Gastrocnemius medialis (tissue), 4 donors: ENCODE measurements at regions not wholly inside any gene's neighbourhood (a gene's known extent, or its start where the extent isn't known, plus 50 kb on each side); places are given as distances from the start of the nearest gene placed in this dataset.

Source experiments
- ATAC-seq, 2 donors: fragments of 150-250 bp; one replicate each; pipeline ENCODE4 v1.9.1; 2016
- DNase-seq, 2 donors: peaks; one replicate each; pipeline ENCODE4 v3.0.0-alpha.2; 2019
- H3K27ac ChIP-seq, 4 donors: fragments of 200-600 bp; sonication (generic); 1 replicate in 1 of 4; 2 replicates in 3 of 4; pipeline ENCODE4 v1.5.1; 2016 to 2018; ENCODE audit warnings: mild to moderate bottlenecking in 2 of 4, moderate library complexity in 1 of 4
- H3K27me3 ChIP-seq, 3 donors: fragments of 200-600 bp; sonication (generic) in 2 of 3; 1 replicate in 1 of 3; 2 replicates in 2 of 3; pipeline versions ENCODE4 v1.5.1 to v1.6.0; 2016 to 2019; ENCODE audit warnings: mild to moderate bottlenecking in 1 of 3, moderate library complexity in 1 of 3
- H3K36me3 ChIP-seq, 2 donors: fragments of 200-600 bp; sonication (generic) in 1 of 2; one replicate each; pipeline ENCODE4 v1.5.1; 2017 to 2018
- H3K4me1 ChIP-seq, 2 donors: fragments of 200-600 bp; sonication (generic) in 1 of 2; one replicate each; pipeline ENCODE4 v1.5.1; 2016 to 2017; ENCODE audit warnings: mild to moderate bottlenecking in 2 of 2
- H3K4me3 ChIP-seq, 4 donors: fragments of 200-600 bp; sonication (generic) in 3 of 4; 1 replicate in 1 of 4; 2 replicates in 3 of 4; pipeline ENCODE4 v1.5.1; 2016 to 2019; ENCODE audit warnings: mild to moderate bottlenecking in 2 of 4
- H3K9me3 ChIP-seq, 3 donors: fragments of 200-600 bp; sonication (generic) in 2 of 3; 1 replicate in 1 of 3; 2 replicates in 2 of 3; pipeline ENCODE4 v1.5.1; 2016 to 2019
- POLR2A ChIP-seq, 2 donors: fragments of 450-650 bp; IDR thresholded peaks; one replicate each; pipeline ENCODE4 v1.6.1; 2017; ENCODE audit warnings: antibody characterized with exemption in 2 of 2, mild to moderate bottlenecking in 2 of 2, moderate library complexity in 2 of 2
- in situ Hi-C, 4 donors: fragments of 200-750 bp; cut with MboI; loops; one replicate each; pipeline versions ENCODE4 v1.15.0 to v1.8.0; 2017; ENCODE audit warnings: low sequenced_read_pairs in 4 of 4
- intact Hi-C: fragments of 100-400 bp; cut with DNase I; formaldehyde crosslinking; loops from one replicate; pipeline ENCODE4 v1.15.1; 2023; ENCODE audit warnings: low total_unique reads
- TF ChIP-seq, protein P1 (sequence below), 5 experiments: fragments of 450-650 bp in 3 of 5; fragments of 200-600 bp in 2 of 5; sonication (generic) in 2 of 5; IDR thresholded peaks in 4 of 5; conservative IDR thresholded peaks in 1 of 5; 1 replicate in 4 of 5; 2 replicates in 1 of 5; pipeline ENCODE4 v1.5.1; 2016 to 2019; ENCODE audit warnings: antibody characterized with exemption in 5 of 5, mild to moderate bottlenecking in 3 of 5, moderate library complexity in 3 of 5

GRCh38 chr2:150392614-150393013 lies 94.9 kb downstream of the RND3 start:
- no peak for ATAC-seq
- H3K9me3 ChIP-seq: no peaks in the 10 kb centered on the region
- H3K4me1 ChIP-seq: no peaks in the 10 kb centered on the region
- H3K4me3 ChIP-seq: no peak overlapping the region
- no peak for DNase-seq
- no peaks in the 10 kb centered on the region for H3K36me3 ChIP-seq
- no peaks in the 10 kb centered on the region for H3K27me3 ChIP-seq
- in situ Hi-C loops (no loop called here), intact Hi-C loops (no loop called here)
- TF ChIP-seq, protein P1, sequence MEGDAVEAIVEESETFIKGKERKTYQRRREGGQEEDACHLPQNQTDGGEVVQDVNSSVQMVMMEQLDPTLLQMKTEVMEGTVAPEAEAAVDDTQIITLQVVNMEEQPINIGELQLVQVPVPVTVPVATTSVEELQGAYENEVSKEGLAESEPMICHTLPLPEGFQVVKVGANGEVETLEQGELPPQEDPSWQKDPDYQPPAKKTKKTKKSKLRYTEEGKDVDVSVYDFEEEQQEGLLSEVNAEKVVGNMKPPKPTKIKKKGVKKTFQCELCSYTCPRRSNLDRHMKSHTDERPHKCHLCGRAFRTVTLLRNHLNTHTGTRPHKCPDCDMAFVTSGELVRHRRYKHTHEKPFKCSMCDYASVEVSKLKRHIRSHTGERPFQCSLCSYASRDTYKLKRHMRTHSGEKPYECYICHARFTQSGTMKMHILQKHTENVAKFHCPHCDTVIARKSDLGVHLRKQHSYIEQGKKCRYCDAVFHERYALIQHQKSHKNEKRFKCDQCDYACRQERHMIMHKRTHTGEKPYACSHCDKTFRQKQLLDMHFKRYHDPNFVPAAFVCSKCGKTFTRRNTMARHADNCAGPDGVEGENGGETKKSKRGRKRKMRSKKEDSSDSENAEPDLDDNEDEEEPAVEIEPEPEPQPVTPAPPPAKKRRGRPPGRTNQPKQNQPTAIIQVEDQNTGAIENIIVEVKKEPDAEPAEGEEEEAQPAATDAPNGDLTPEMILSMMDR (IDR thresholded peaks at IDR 0.05 in 4 of 5, conservative IDR thresholded peaks at IDR 0.05 in 1 of 5): no peak
- no peak for TF ChIP-seq POLR2A (IDR thresholded peaks at IDR 0.05)
- H3K27ac ChIP-seq: no peak overlapping the region

- Histone ChIP-seq H3K4me3 (no peak overlapping the region), H3K27me3 (no peaks in the 10 kb centered on the region), H3K9me3 (no peaks in the 10 kb centered on the region), H3K36me3 (no peaks in the 10 kb centered on the region), H3K4me1 (no peaks in the 10 kb centered on the region), H3K27ac (no peak overlapping the region)
- DNase-seq (no peak), ATAC-seq (no peak)
- TF ChIP-seq, protein P1 (IDR thresholded peaks at IDR 0.05 in 4 of 5, conservative IDR thresholded peaks at IDR 0.05 in 1 of 5): no peak
- TF ChIP-seq POLR2A (IDR thresholded peaks at IDR 0.05): no peak
- intact Hi-C loops (no loop called here), in situ Hi-C loops (no loop called here)
These were observed 95.7 kb downstream of the RND3 start for GRCh38 chr2:150391779-150392178.

DNA sequence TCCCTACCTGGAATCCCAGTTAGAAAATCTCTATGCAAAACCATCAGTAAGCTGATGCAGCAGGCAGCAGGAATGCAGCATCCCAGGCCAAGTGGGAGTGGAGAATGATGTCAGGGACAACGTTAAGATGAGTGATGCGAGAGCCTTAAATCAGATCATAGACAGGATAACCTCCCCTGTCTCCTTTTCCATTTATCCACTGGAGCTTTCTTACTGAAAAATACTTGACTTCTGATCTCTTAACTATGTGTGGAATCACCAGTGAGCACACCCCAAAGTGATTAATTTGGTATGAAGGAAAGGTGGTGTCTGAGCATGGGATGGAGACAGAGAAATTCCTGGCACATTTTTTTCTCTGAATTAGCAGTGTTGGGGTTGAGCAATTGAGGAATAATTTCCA lies 98.0 kb downstream of the RND3 start:
- in situ Hi-C loops: no loop called here
- H3K4me1 ChIP-seq: no peaks in the 10 kb centered on the region
- TF ChIP-seq, protein P1 (IDR thresholded peaks at IDR 0.05 in 4 of 5, conservative IDR thresholded peaks at IDR 0.05 in 1 of 5): no peak
- no peak for TF ChIP-seq POLR2A (IDR thresholded peaks at IDR 0.05)
- intact Hi-C loops: no loop called here
- H3K36me3 ChIP-seq: no peaks in the 10 kb centered on the region
- no peak for DNase-seq
- H3K4me3 ChIP-seq: no peak overlapping the region
- no peak for ATAC-seq
- no peaks in the 10 kb centered on the region for H3K27me3 ChIP-seq
- no peaks in the 10 kb centered on the region for H3K9me3 ChIP-seq
- no peak overlapping the region for H3K27ac ChIP-seq

- Histone ChIP-seq H3K9me3 (no peaks in the 10 kb centered on the region), H3K4me1 (no peaks in the 10 kb centered on the region), H3K27ac (no peak overlapping the region), H3K4me3 (no peak overlapping the region), H3K27me3 (no peaks in the 10 kb centered on the region), H3K36me3 (no peaks in the 10 kb centered on the region)
- ATAC-seq: no peak
- no peak for DNase-seq
- TF ChIP-seq, protein P1 (IDR thresholded peaks at IDR 0.05 in 4 of 5, conservative IDR thresholded peaks at IDR 0.05 in 1 of 5): no peak
- no peak for TF ChIP-seq POLR2A (IDR thresholded peaks at IDR 0.05)
- intact Hi-C loops: no loop called here
- in situ Hi-C loops: no loop called here
These were observed 99.2 kb downstream of the RND3 start for GRCh38 chr2:150388289-150388625.

DNA sequence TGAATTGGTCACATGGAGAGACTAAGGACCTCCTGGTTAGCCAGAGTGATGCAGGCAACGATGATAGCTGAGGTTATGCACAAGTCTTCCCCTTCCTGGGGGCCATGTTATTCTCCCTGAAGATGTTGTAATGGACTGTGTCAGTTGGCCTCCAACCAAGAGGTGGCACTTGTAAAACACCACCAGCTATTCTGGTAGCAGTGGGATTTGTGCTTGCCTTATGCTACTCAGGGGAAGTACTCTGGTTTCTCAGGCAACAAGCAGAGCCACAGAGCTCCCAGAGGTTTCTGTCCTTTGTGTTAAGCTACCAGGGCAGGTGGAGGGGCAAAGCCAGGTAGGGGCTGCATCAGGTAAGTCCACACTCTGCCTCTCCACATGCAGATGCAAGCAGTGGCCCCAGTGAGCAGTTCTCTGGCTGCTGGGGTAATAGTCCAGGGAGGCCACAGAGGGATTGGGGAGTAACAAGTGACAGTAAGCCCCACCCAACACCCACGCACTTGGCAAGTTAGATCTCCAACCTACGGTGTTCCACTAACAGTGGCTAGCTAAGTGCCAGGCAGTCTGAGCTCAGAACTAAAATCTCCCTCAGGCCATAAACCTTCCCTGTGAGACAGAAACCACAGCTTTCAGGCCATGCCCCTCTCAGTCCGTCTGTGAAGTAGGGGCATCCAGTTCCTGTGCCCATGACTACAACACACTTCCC lies 99.7 kb downstream of the RND3 start:
- Histone ChIP-seq H3K36me3 (no peaks in the 10 kb centered on the region), H3K27ac (no peak overlapping the region), H3K4me3 (no peak overlapping the region), H3K4me1 (no peaks in the 10 kb centered on the region), H3K27me3 (no peaks in the 10 kb centered on the region), H3K9me3 (no peaks in the 10 kb centered on the region)
- no peak for ATAC-seq
- in situ Hi-C loops (no loop called here), intact Hi-C loops (no loop called here)
- TF ChIP-seq POLR2A (IDR thresholded peaks at IDR 0.05): no peak
- TF ChIP-seq, protein P1 (IDR thresholded peaks at IDR 0.05 in 4 of 5, conservative IDR thresholded peaks at IDR 0.05 in 1 of 5): no peak
- DNase-seq: no peak
